H9 (cell line): ENCODE measurements at regions not wholly inside any gene's neighbourhood (a gene's known extent, or its start where the extent isn't known, plus 50 kb on each side); places are given as distances from the start of the nearest gene placed in this dataset.

Experiments used
- DNase-seq: peaks from one replicate; pipeline ENCODE4 v3.0.0-alpha.2; 2017
- H2AFZ ChIP-seq: one replicate; pipeline ENCODE4 v1.6.1; 2013; ENCODE audit warnings: mild to moderate bottlenecking, low read length, control low read depth, moderate library complexity
- H2AK5ac ChIP-seq: 2 replicates; pipeline ENCODE4 v1.6.1; 2013; ENCODE audit warnings: low read length, control low read depth, mixed read lengths; ENCODE audit not compliant: insufficient read length
- H2BK120ac ChIP-seq: one replicate; pipeline ENCODE4 v1.6.1; 2013; ENCODE audit warnings: low read depth, mild to moderate bottlenecking, low read length, control low read depth, inconsistent platforms; ENCODE audit not compliant: poor library complexity, severe bottlenecking
- H2BK12ac ChIP-seq: 2 replicates; pipeline ENCODE4 v1.6.1; 2013; ENCODE audit warnings: low read length, control low read depth, mixed read lengths, low read depth; ENCODE audit not compliant: insufficient read length
- H2BK15ac ChIP-seq: 2 replicates; pipeline ENCODE4 v1.6.1; 2013; ENCODE audit warnings: low read depth, low read length, control low read depth
- H2BK20ac ChIP-seq: one replicate; pipeline ENCODE4 v1.6.1; 2013; ENCODE audit warnings: low read depth, mild to moderate bottlenecking, low read length, control low read depth, inconsistent platforms; ENCODE audit not compliant: poor library complexity, severe bottlenecking
- H2BK5ac ChIP-seq: 2 replicates; pipeline ENCODE4 v1.6.1; 2013; ENCODE audit warnings: low read length, control low read depth, mixed read lengths; ENCODE audit not compliant: insufficient read length
- H3K14ac ChIP-seq: 2 replicates; pipeline ENCODE4 v1.6.1; 2013; ENCODE audit warnings: low read length, control low read depth; ENCODE audit not compliant: insufficient read depth
- H3K18ac ChIP-seq: 2 replicates; pipeline ENCODE4 v1.6.1; 2013; ENCODE audit warnings: low read depth, mild to moderate bottlenecking, mixed read lengths, low read length, control low read depth; ENCODE audit not compliant: insufficient read length
- H3K23ac ChIP-seq: 2 replicates; pipeline ENCODE4 v1.6.1; 2013; ENCODE audit warnings: low read length, control low read depth, mixed read lengths, low read depth; ENCODE audit not compliant: insufficient read length
- H3K23me2 ChIP-seq: 2 replicates; pipeline ENCODE4 v1.6.1; 2013; ENCODE audit warnings: low read depth, mild to moderate bottlenecking, mixed read lengths, low read length, control low read depth; ENCODE audit not compliant: insufficient read length, poor library complexity, severe bottlenecking
- H3K27ac ChIP-seq: 2 replicates; pipeline ENCODE4 v1.5.1; 2013; ENCODE audit warnings: low read length, control low read depth, mixed read lengths, low read depth; ENCODE audit not compliant: insufficient read length
- H3K27me3 ChIP-seq: 2 replicates; pipeline ENCODE4 v1.6.1; 2013; ENCODE audit warnings: low read length, control low read depth, inconsistent platforms; ENCODE audit not compliant: insufficient read depth
- H3K4ac ChIP-seq: 2 replicates; pipeline ENCODE4 v1.6.1; 2013; ENCODE audit warnings: low read depth, mild to moderate bottlenecking, control low read depth, inconsistent platforms, low read length, moderate library complexity
- H3K4me1 ChIP-seq: 2 replicates; pipeline ENCODE4 v1.6.1; 2013; ENCODE audit warnings: low read length, control low read depth, inconsistent platforms; ENCODE audit not compliant: insufficient read depth
- H3K4me2 ChIP-seq: 2 replicates; pipeline ENCODE4 v1.6.1; 2013; ENCODE audit warnings: low read length, control low read depth, mixed read lengths; ENCODE audit not compliant: insufficient read length, insufficient read depth
- H3K56ac ChIP-seq: 2 replicates; pipeline ENCODE4 v1.6.1; 2013; ENCODE audit warnings: low read depth, mild to moderate bottlenecking, mixed read lengths, low read length, control low read depth; ENCODE audit not compliant: insufficient read length
- H3K79me1 ChIP-seq: 2 replicates; pipeline ENCODE4 v1.6.1; 2013; ENCODE audit warnings: low read depth, mild to moderate bottlenecking, moderate library complexity, low read length, control low read depth, inconsistent platforms; ENCODE audit not compliant: insufficient read depth, poor library complexity, severe bottlenecking
- H3K79me2 ChIP-seq: 2 replicates; pipeline ENCODE4 v1.6.1; 2013; ENCODE audit warnings: low read length, control low read depth, inconsistent platforms; ENCODE audit not compliant: insufficient read depth
- H3K9ac ChIP-seq: 2 replicates; pipeline ENCODE4 v1.6.1; 2013; ENCODE audit warnings: low read length, control low read depth, mixed read lengths; ENCODE audit not compliant: insufficient read length; ENCODE audit errors: extremely low read depth
- H3K9me3 ChIP-seq: one replicate; pipeline ENCODE4 v1.6.1; 2013; ENCODE audit warnings: low read depth, low read length, inconsistent platforms; ENCODE audit not compliant: control insufficient read depth
- H3T11ph ChIP-seq: one replicate; pipeline ENCODE4 v1.6.1; 2013; ENCODE audit warnings: mild to moderate bottlenecking, low read length, control low read depth, inconsistent platforms
- H4K20me1 ChIP-seq: one replicate; pipeline ENCODE4 v1.6.1; 2013; ENCODE audit not compliant: control insufficient read depth, insufficient read length, insufficient read depth
- H4K5ac ChIP-seq: 2 replicates; pipeline ENCODE4 v1.6.1; 2013; ENCODE audit warnings: low read depth, mild to moderate bottlenecking, mixed read lengths, low read length, control low read depth; ENCODE audit not compliant: insufficient read length
- H4K8ac ChIP-seq: replicated peaks from 2 replicates; pipeline ENCODE4 v1.6.1; 2013; ENCODE audit warnings: low read length, control low read depth, mixed read lengths, low read depth; ENCODE audit not compliant: insufficient read length
- H4K91ac ChIP-seq: 2 replicates; pipeline ENCODE4 v1.6.1; 2013; ENCODE audit warnings: low read depth, mild to moderate bottlenecking, moderate library complexity, mixed read lengths, low read length, control low read depth; ENCODE audit not compliant: insufficient read length
- H3K27ac Mint-ChIP-seq, 3 experiments: 2 replicates in 2 of 3; 3 replicates in 1 of 3; pipeline ENCODE4 v1.8.0; 2020 to 2021; ENCODE audit warnings: mixed read lengths in 3 of 3, mild to moderate bottlenecking in 1 of 3, moderate library complexity in 1 of 3
- H3K27me3 Mint-ChIP-seq: 2 replicates; pipeline ENCODE4 v1.8.0; 2021; ENCODE audit warnings: low read depth, mild to moderate bottlenecking, moderate library complexity, mixed read lengths
- H3K36me3 Mint-ChIP-seq, 3 experiments: 2 replicates in 2 of 3; 3 replicates in 1 of 3; pipeline ENCODE4 v1.8.0; 2020 to 2021; ENCODE audit warnings: low read depth in 3 of 3, mixed read lengths in 3 of 3; ENCODE audit not compliant: insufficient read depth in 1 of 3
- H3K4me1 Mint-ChIP-seq, 2 experiments: 2 replicates each; pipeline ENCODE4 v1.8.0; 2020; ENCODE audit warnings: mixed read lengths in 2 of 2
- H3K4me3 Mint-ChIP-seq, 2 experiments: 2 replicates in 1 of 2; 3 replicates in 1 of 2; pipeline ENCODE4 v1.8.0; 2020 to 2021; ENCODE audit warnings: mild to moderate bottlenecking in 2 of 2, mixed read lengths in 2 of 2, moderate library complexity in 1 of 2
- H3K9me3 Mint-ChIP-seq, 2 experiments: 2 replicates in 1 of 2; 3 replicates in 1 of 2; pipeline ENCODE4 v1.8.0; 2020; ENCODE audit warnings: mild to moderate bottlenecking in 2 of 2, mixed read lengths in 2 of 2, moderate library complexity in 1 of 2
- CTCF ChIP-seq: fragments of 200-600 bp; sonication (generic); conservative IDR thresholded peaks from 3 replicates; pipeline ENCODE4 v1.8.0; 2021; ENCODE audit warnings: antibody characterized with exemption, mild to moderate bottlenecking
- WGBS: extraction: QIAGEN DNeasy Blood & Tissue Kit; methylation state at CpG from one replicate; pipeline ENCODE4 v1.1.7; 2013; ENCODE audit warnings: missing lambda C conversion rate, low lambda C conversion rate, mixed read lengths; ENCODE audit not compliant: insufficient read length; ENCODE audit errors: extremely low coverage; 5-methylcytosine and 5-hydroxymethylcytosine counted together

DNA sequence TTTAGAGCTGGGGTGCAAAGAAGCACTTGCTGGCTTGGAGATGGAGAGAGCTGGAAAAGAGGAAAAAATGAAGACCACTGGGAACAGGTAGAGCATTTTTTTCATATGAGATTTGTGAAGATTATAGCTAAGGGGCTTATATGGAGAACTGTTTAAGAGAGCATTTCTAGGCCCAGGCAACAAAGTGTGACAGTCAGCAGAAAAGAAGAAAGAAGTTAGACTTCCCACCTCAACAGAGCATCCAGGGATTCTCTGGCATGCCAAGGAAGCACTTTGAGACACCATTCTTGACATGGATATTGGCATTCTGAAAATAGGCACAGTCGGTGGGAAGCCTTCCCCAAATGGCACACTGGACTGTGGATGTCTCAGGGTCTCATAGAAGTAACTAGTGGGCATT lies 195.5 kb downstream of the KLHL28 start:
- DNase-seq: no peak
- Histone ChIP-seq H3K4ac (no peak overlapping the region), H3K23me2 (no peaks in the 10 kb centered on the region), H3K18ac (no peak overlapping the region), H2BK120ac (no peak overlapping the region), H3K4me2 (no peak overlapping the region), H4K5ac (no peak overlapping the region), H2BK20ac (no peak overlapping the region), H3K23ac (no peak overlapping the region), H3K27ac (no peak overlapping the region), H2AFZ (no peak overlapping the region), H3K79me1 (no peaks in the 10 kb centered on the region), H3T11ph (no peak overlapping the region), H3K27me3 (no peaks in the 10 kb centered on the region), H2BK15ac (no peak overlapping the region), H4K91ac (no peak overlapping the region), H3K4me1 (no peaks in the 10 kb centered on the region), H4K20me1 (no peaks in the 10 kb centered on the region), H3K79me2 (no peaks in the 10 kb centered on the region), H2BK5ac (no peak overlapping the region), H3K9ac (no peak overlapping the region), H3K14ac (no peak overlapping the region), H3K56ac (no peak overlapping the region), H2BK12ac (no peak overlapping the region), H2AK5ac (no peak overlapping the region), H4K8ac (no peak overlapping the region), H3K9me3 (no peaks in the 10 kb centered on the region)
- no peaks in the 10 kb centered on the region for H3K27me3 Mint-ChIP-seq
- peak overlapping the region in 1 of 3 experiments; percentile 11; a peak in 1 of 7 replicates for H3K27ac Mint-ChIP-seq
- WGBS: no CpG with 5 or more reads among the region's 1 CpG
- H3K9me3 Mint-ChIP-seq: no peaks in the 10 kb centered on the region
- TF ChIP-seq CTCF: no peak
- no peak overlapping the region for H3K4me3 Mint-ChIP-seq
- H3K4me1 Mint-ChIP-seq: peaks cover 5 to 10% of the 10 kb centered on the region in 2 experiments
- no peaks in the 10 kb centered on the region for H3K36me3 Mint-ChIP-seq
